H9 (cell line): ENCODE measurements at regions not wholly inside any gene's neighbourhood (a gene's known extent, or its start where the extent isn't known, plus 50 kb on each side); places are given as distances from the start of the nearest gene placed in this dataset.

Source experiments
- DNase-seq: peaks from one replicate; pipeline ENCODE4 v3.0.0-alpha.2; 2017
- H2AFZ ChIP-seq: one replicate; pipeline ENCODE4 v1.6.1; 2013; ENCODE audit warnings: mild to moderate bottlenecking, low read length, control low read depth, moderate library complexity
- H2AK5ac ChIP-seq: 2 replicates; pipeline ENCODE4 v1.6.1; 2013; ENCODE audit warnings: low read length, control low read depth, mixed read lengths; ENCODE audit not compliant: insufficient read length
- H2BK120ac ChIP-seq: one replicate; pipeline ENCODE4 v1.6.1; 2013; ENCODE audit warnings: low read depth, mild to moderate bottlenecking, low read length, control low read depth, inconsistent platforms; ENCODE audit not compliant: poor library complexity, severe bottlenecking
- H2BK12ac ChIP-seq: 2 replicates; pipeline ENCODE4 v1.6.1; 2013; ENCODE audit warnings: low read length, control low read depth, mixed read lengths, low read depth; ENCODE audit not compliant: insufficient read length
- H2BK15ac ChIP-seq: 2 replicates; pipeline ENCODE4 v1.6.1; 2013; ENCODE audit warnings: low read depth, low read length, control low read depth
- H2BK20ac ChIP-seq: one replicate; pipeline ENCODE4 v1.6.1; 2013; ENCODE audit warnings: low read depth, mild to moderate bottlenecking, low read length, control low read depth, inconsistent platforms; ENCODE audit not compliant: poor library complexity, severe bottlenecking
- H2BK5ac ChIP-seq: 2 replicates; pipeline ENCODE4 v1.6.1; 2013; ENCODE audit warnings: low read length, control low read depth, mixed read lengths; ENCODE audit not compliant: insufficient read length
- H3K14ac ChIP-seq: 2 replicates; pipeline ENCODE4 v1.6.1; 2013; ENCODE audit warnings: low read length, control low read depth; ENCODE audit not compliant: insufficient read depth
- H3K18ac ChIP-seq: 2 replicates; pipeline ENCODE4 v1.6.1; 2013; ENCODE audit warnings: low read depth, mild to moderate bottlenecking, mixed read lengths, low read length, control low read depth; ENCODE audit not compliant: insufficient read length
- H3K23ac ChIP-seq: 2 replicates; pipeline ENCODE4 v1.6.1; 2013; ENCODE audit warnings: low read length, control low read depth, mixed read lengths, low read depth; ENCODE audit not compliant: insufficient read length
- H3K23me2 ChIP-seq: 2 replicates; pipeline ENCODE4 v1.6.1; 2013; ENCODE audit warnings: low read depth, mild to moderate bottlenecking, mixed read lengths, low read length, control low read depth; ENCODE audit not compliant: insufficient read length, poor library complexity, severe bottlenecking
- H3K27ac ChIP-seq: 2 replicates; pipeline ENCODE4 v1.5.1; 2013; ENCODE audit warnings: low read length, control low read depth, mixed read lengths, low read depth; ENCODE audit not compliant: insufficient read length
- H3K27me3 ChIP-seq: 2 replicates; pipeline ENCODE4 v1.6.1; 2013; ENCODE audit warnings: low read length, control low read depth, inconsistent platforms; ENCODE audit not compliant: insufficient read depth
- H3K4ac ChIP-seq: 2 replicates; pipeline ENCODE4 v1.6.1; 2013; ENCODE audit warnings: low read depth, mild to moderate bottlenecking, control low read depth, inconsistent platforms, low read length, moderate library complexity
- H3K4me1 ChIP-seq: 2 replicates; pipeline ENCODE4 v1.6.1; 2013; ENCODE audit warnings: low read length, control low read depth, inconsistent platforms; ENCODE audit not compliant: insufficient read depth
- H3K4me2 ChIP-seq: 2 replicates; pipeline ENCODE4 v1.6.1; 2013; ENCODE audit warnings: low read length, control low read depth, mixed read lengths; ENCODE audit not compliant: insufficient read length, insufficient read depth
- H3K56ac ChIP-seq: 2 replicates; pipeline ENCODE4 v1.6.1; 2013; ENCODE audit warnings: low read depth, mild to moderate bottlenecking, mixed read lengths, low read length, control low read depth; ENCODE audit not compliant: insufficient read length
- H3K79me1 ChIP-seq: 2 replicates; pipeline ENCODE4 v1.6.1; 2013; ENCODE audit warnings: low read depth, mild to moderate bottlenecking, moderate library complexity, low read length, control low read depth, inconsistent platforms; ENCODE audit not compliant: insufficient read depth, poor library complexity, severe bottlenecking
- H3K79me2 ChIP-seq: 2 replicates; pipeline ENCODE4 v1.6.1; 2013; ENCODE audit warnings: low read length, control low read depth, inconsistent platforms; ENCODE audit not compliant: insufficient read depth
- H3K9ac ChIP-seq: 2 replicates; pipeline ENCODE4 v1.6.1; 2013; ENCODE audit warnings: low read length, control low read depth, mixed read lengths; ENCODE audit not compliant: insufficient read length; ENCODE audit errors: extremely low read depth
- H3K9me3 ChIP-seq: one replicate; pipeline ENCODE4 v1.6.1; 2013; ENCODE audit warnings: low read depth, low read length, inconsistent platforms; ENCODE audit not compliant: control insufficient read depth
- H3T11ph ChIP-seq: one replicate; pipeline ENCODE4 v1.6.1; 2013; ENCODE audit warnings: mild to moderate bottlenecking, low read length, control low read depth, inconsistent platforms
- H4K20me1 ChIP-seq: one replicate; pipeline ENCODE4 v1.6.1; 2013; ENCODE audit not compliant: control insufficient read depth, insufficient read length, insufficient read depth
- H4K5ac ChIP-seq: 2 replicates; pipeline ENCODE4 v1.6.1; 2013; ENCODE audit warnings: low read depth, mild to moderate bottlenecking, mixed read lengths, low read length, control low read depth; ENCODE audit not compliant: insufficient read length
- H4K8ac ChIP-seq: replicated peaks from 2 replicates; pipeline ENCODE4 v1.6.1; 2013; ENCODE audit warnings: low read length, control low read depth, mixed read lengths, low read depth; ENCODE audit not compliant: insufficient read length
- H4K91ac ChIP-seq: 2 replicates; pipeline ENCODE4 v1.6.1; 2013; ENCODE audit warnings: low read depth, mild to moderate bottlenecking, moderate library complexity, mixed read lengths, low read length, control low read depth; ENCODE audit not compliant: insufficient read length
- H3K27ac Mint-ChIP-seq, 3 experiments: 2 replicates in 2 of 3; 3 replicates in 1 of 3; pipeline ENCODE4 v1.8.0; 2020 to 2021; ENCODE audit warnings: mixed read lengths in 3 of 3, mild to moderate bottlenecking in 1 of 3, moderate library complexity in 1 of 3
- H3K27me3 Mint-ChIP-seq: 2 replicates; pipeline ENCODE4 v1.8.0; 2021; ENCODE audit warnings: low read depth, mild to moderate bottlenecking, moderate library complexity, mixed read lengths
- H3K36me3 Mint-ChIP-seq, 3 experiments: 2 replicates in 2 of 3; 3 replicates in 1 of 3; pipeline ENCODE4 v1.8.0; 2020 to 2021; ENCODE audit warnings: low read depth in 3 of 3, mixed read lengths in 3 of 3; ENCODE audit not compliant: insufficient read depth in 1 of 3
- H3K4me1 Mint-ChIP-seq, 2 experiments: 2 replicates each; pipeline ENCODE4 v1.8.0; 2020; ENCODE audit warnings: mixed read lengths in 2 of 2
- H3K4me3 Mint-ChIP-seq, 2 experiments: 2 replicates in 1 of 2; 3 replicates in 1 of 2; pipeline ENCODE4 v1.8.0; 2020 to 2021; ENCODE audit warnings: mild to moderate bottlenecking in 2 of 2, mixed read lengths in 2 of 2, moderate library complexity in 1 of 2
- H3K9me3 Mint-ChIP-seq, 2 experiments: 2 replicates in 1 of 2; 3 replicates in 1 of 2; pipeline ENCODE4 v1.8.0; 2020; ENCODE audit warnings: mild to moderate bottlenecking in 2 of 2, mixed read lengths in 2 of 2, moderate library complexity in 1 of 2
- CTCF ChIP-seq: fragments of 200-600 bp; sonication (generic); conservative IDR thresholded peaks from 3 replicates; pipeline ENCODE4 v1.8.0; 2021; ENCODE audit warnings: antibody characterized with exemption, mild to moderate bottlenecking
- WGBS: extraction: QIAGEN DNeasy Blood & Tissue Kit; methylation state at CpG from one replicate; pipeline ENCODE4 v1.1.7; 2013; ENCODE audit warnings: missing lambda C conversion rate, low lambda C conversion rate, mixed read lengths; ENCODE audit not compliant: insufficient read length; ENCODE audit errors: extremely low coverage; 5-methylcytosine and 5-hydroxymethylcytosine counted together

DNA sequence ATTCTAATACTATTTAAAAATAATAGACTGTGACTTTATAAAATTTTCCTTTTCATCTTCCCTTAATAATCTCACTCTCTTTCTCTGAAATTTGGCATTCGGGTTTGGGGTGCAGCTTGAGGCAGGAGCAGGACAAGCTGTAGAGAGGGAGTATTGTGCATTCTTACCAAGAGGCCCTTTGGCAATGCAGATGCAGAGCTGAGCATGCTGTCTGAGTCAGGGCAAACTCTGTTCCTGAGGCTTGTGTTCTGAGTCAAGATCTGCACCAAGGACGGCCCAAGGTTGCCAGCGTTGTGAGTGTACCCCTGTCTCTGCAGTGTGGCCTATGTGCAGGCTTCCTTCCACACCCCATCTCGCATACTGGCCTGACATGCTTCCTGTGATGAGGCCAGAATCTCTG is 343.8 kb upstream of the FRG2C start:
- Histone ChIP-seq H2BK20ac (no peak overlapping the region), H3K14ac (peak overlapping the region; percentile 68; the same call in 1 of the 2 replicates), H3K4me2 (no peak overlapping the region), H4K8ac (no peak overlapping the region), H3K27ac (no peak overlapping the region), H3K79me2 (no peaks in the 10 kb centered on the region), H2BK12ac (no peak overlapping the region), H2BK5ac (no peak overlapping the region), H3K27me3 (no peaks in the 10 kb centered on the region), H3K4ac (no peak overlapping the region), H3T11ph (no peak overlapping the region), H3K56ac (no peak overlapping the region), H3K23me2 (no peaks in the 10 kb centered on the region), H2BK15ac (no peak overlapping the region), H3K79me1 (no peaks in the 10 kb centered on the region), H3K9me3 (no peaks in the 10 kb centered on the region), H2BK120ac (no peak overlapping the region), H4K20me1 (no peaks in the 10 kb centered on the region), H2AFZ (no peak overlapping the region), H3K23ac (no peak overlapping the region), H4K5ac (no peak overlapping the region), H2AK5ac (no peak overlapping the region), H4K91ac (no peak overlapping the region), H3K9ac (no peak overlapping the region), H3K18ac (no peak overlapping the region), H3K4me1 (no peaks in the 10 kb centered on the region; the same call in 1 of the 2 replicates)
- whole genome bisulfite sequencing, result no CpG with 5 or more reads among the region's 4 CpGs
- Mint-ChIP-seq H3K27ac (no peak overlapping the region), H3K36me3 (no peaks in the 10 kb centered on the region), H3K9me3 (no peaks in the 10 kb centered on the region), H3K27me3 (peaks cover 4% of the 10 kb centered on the region), H3K4me1 (peaks cover 9 to 11% of the 10 kb centered on the region in 2 experiments), H3K4me3 (no peak overlapping the region)
- TF ChIP-seq CTCF, result no peak
- no peak for DNase-seq
